HG02798 (cell line): ENCODE measurements at regions not wholly inside any gene's neighbourhood (a gene's known extent, or its start where the extent isn't known, plus 50 kb on each side); places are given as distances from the start of the nearest gene placed in this dataset.
"Not testable (repeated sequence)": the region's sequence is repeated elsewhere in the genome, so short reads cannot be mapped to it uniquely, and the experiment has no call there.

Experiments
- ATAC-seq: cut with Tn5 transposase; IDR thresholded peaks from one replicate; pipeline ENCODE4 v1.9.1; 2021; ENCODE audit warnings: mild to moderate bottlenecking; ENCODE audit not compliant: unreplicated experiment, poor library complexity

DNA sequence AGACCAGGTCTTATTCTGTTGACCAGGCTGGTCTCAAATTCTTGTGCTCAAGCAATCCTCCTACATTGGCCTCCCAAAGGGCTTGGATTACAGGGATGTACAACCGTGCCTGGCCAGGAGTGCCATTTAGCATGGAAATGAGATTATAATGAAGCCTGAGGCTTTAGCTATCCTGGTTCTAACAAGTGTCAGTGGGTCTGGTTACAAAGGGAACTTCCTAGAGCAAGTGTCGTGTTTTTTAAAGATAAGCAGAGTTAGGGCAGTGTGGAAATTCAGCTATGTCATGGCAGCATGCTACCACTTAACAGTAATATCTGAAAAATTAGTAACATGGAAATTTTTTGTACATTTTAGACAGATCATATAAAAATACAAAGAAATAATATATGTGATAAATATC lies 339.3 kb upstream of the SPATA31A3 start:
- ATAC-seq = not testable (repeated sequence)

DNA sequence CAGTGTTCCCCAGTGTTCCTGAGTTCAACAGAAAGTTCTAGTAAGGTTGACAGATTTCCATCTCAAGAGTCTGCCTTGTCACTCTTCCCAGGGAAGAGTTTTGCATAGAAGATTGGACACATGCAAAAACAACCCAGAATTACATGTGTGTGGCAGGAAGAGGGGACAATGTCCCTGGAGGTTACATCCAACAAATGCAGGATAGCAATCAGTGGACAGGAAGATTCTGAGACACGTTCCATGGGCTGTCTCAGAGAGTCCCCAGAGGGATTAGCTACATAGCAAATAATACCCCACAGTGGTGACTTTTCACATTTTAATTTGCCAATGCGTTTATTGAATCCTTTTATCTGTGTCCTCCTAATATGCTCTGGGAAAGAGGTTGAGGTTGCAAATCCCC lies 321.1 kb upstream of the SPATA31A3 start:
- not testable (repeated sequence) for ATAC-seq

DNA sequence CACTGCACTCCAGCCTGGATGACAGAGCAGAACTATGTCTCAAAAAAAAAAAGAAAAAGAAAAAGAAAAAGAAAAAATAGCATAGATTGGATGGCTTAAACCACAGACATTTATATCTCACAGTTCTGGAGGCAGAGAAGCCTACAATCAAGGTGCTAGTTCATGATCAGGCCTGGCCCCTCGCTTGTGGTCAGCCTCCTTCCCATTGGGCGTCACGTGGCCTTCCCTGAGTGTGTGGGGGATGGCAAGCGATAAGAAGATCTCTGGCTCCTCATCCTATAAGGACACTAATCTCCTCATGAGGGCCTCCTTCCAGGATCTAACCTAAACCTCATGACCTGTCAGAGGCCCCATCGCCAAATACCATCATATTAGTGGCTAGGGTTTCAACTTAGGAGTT lies 320.2 kb upstream of the SPATA31A3 start:
- ATAC-seq = not testable (repeated sequence)

DNA sequence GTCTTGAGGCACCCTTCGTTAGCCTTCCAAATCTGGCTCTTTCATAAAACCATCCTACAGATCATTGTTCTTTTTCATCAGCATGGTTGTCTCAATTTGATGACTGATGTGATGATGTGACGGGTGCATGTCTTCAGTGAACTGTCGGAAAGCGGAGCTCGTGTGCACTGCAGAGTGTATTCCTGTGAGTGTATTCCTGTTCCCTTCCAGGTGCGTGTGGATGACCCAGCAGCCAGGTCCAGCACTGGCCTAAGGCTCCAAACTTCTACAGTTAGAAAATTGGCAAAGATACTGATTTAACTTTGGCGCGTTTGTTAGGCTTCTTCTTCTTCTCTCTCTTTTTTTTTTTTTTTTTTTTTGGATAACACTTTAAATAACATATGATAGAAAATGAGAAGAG lies 314.8 kb upstream of the SPATA31A3 start:
- ATAC-seq = not testable (repeated sequence)

DNA sequence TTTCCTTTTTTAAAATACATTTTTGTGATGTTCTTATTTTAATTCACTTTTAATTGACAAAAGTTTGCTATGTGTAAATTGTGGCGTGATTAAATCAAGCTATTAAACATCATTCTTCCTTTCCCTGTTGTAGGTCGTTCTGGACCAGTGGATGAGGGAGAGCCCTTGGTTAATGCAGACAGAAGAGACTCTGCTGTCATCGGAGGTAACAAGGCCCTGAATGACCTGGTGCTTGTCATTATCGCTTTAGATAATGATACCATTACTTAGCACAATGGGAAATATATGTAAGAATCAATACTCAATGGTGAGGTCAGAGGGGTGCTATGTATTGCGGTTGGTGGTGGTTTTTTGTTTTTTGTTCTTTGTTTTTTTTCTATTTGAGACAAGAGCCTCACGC lies 296.4 kb upstream of the SPATA31A3 start:
- ATAC-seq = not testable (repeated sequence)

DNA sequence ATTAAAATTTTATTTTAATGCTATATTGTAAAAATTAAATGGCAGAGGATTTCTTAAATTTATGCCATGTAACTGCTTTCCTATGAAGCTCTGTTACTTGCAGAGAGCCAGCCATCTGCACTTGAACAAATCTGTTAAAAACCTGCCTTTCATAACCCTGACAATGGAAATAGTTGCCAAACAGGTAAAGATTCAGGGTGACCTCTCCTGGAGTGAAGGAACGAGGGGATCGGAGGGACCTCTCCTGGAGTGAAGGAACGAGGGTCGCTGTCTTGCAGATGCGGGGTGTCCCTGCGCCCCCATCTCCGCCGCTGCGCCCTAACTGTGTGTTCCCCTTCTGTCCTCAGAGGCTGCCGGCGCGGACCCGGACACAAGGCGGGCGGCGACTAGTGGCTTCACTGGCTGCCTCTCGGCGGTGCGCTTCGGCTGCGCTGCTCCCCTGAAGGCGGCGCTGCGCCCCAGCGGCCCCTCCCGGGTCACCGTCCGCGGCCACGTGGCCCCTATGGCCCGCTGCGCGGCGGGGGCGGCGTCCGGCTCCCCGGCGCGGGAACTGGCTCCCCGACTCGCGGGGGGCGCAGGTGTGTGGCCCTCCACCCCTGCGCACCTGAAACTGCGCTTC lies 295.9 kb upstream of the SPATA31A3 start:
- not testable (repeated sequence) for ATAC-seq

DNA sequence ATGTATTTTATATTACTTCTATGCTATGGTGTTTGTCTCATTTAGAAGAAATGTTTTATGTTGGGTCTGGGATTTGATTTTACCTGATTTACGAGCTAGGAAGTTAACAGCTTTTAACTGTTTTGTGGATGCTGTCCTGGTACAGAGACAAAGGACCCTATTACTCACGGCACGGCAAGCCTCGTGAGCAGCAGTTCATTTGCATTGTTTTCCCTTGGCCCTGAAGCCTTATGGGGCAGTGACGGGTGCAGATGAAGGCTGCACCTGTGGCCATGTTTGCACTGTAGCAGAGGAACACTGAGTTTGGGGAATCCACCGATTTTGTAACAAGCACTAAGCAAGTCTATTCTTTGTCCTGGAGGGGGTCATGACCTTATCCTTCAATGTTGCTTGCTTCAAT lies 291.9 kb upstream of the SPATA31A3 start:
- not testable (repeated sequence) for ATAC-seq

DNA sequence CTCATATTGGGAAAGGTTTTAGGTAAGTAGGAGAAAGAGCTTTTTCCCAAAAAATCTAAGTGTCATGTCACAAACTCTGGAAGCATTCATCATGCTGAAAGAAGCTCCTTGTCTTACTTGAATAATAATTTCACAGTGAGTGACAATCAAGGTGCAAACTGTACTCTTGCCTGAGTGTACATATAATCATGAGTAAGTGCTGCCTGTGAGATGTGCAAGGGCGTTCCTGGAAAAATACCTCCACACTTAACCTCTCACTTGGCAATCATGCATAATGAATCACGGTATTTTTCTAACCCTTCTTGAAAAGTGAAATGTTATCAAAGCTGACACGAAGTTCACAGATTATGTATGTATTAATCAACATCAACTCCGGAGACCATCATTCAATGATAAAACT lies 289.2 kb upstream of the SPATA31A3 start:
- not testable (repeated sequence) for ATAC-seq

DNA sequence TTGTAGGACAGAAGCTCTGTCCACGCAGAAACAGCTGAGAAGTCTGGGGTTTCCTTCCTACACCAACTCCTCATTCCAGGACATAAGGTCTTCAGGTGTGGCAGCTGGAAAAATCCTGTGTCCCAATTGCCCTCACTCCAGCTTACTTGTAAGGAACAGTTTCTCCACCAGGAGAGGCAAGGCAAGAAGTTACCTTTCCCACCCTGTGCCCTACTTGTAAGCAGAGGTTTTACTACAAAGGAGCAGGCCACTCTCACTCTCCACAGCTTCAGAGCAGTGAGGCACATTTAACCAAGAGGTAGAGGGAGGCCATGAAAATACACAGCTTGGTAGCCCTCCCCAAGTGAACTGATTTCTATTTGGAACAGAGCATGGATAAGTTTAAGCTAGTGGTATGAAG lies 277.3 kb upstream of the SPATA31A3 start:
- ATAC-seq = not testable (repeated sequence)

DNA sequence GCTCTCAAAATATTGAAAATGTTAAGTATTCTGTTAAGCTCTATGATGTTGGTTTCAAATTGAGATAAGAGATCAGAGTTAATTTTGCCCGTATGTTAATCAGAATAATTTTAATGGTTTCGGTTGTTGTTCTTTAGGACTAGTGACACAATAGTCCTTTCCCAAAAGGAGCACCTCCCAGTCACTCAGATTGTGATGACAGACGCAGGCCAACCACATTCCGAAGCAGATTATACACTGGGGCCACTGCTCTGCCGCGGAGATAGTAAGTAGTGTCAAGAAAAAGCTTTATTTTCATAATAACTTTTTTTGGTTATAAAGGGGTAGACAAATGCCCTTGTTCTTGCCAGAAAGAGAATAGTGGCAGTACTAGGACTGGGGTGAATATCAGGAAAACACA lies 265.5 kb upstream of the SPATA31A3 start:
- ATAC-seq = not testable (repeated sequence)

DNA sequence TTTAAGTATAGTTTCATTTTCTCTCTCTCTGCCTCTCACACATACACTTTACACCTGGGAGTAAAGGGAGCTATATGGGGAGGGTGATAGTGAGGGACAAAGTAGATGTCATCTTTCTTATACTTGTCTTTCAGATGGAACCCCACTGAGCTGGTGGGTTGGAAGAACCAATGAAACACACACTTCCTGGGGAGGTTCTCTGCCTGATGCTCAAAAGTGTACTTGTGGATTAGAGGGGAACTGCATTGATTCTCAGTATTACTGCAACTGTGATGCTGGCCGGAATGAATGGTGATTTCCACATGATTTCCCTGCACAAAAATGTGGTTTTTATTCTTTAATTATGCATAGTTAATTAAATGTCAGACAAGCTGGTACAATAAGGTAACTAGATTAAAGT lies 256.6 kb upstream of the SPATA31A3 start:
- ATAC-seq = not testable (repeated sequence)

DNA sequence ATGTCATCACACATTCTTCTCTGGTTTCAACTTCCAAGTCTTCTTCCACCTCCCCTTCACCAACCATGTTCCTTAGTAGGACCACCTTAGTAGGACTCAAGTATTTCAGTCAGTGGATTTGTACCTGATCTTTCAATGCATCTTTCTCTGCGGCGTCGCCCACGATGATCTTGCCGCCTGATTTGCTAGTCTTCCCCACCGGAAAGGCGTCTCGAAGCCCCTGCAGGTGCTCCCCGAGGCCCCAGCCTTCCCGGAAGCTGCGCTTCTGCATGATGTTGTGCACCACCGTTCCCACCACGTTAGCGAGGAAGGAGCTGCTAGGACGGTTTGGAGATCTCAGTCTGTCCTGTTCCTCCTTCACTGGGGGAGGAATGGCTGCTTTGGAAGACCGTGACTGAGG lies 219.7 kb upstream of the SPATA31A3 start:
- ATAC-seq = not testable (repeated sequence)

DNA sequence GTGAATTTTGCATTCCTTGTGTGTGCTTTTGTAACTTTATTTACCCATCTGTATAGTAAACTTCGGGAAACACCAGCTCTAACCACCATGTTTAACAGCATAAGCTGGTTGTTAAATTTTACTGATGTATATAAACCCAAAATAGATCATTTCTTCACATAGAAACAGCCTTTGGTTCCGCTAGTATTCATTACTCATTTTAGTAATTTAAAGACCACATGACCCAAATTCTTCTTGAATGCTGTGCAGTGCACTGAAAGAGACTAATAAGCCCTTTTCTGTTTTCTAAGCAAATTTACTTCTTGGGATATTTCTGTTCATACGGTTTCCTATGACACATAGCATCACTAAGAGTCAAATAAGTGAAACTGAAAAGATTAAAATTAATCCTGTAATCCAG lies 218.5 kb upstream of the SPATA31A3 start:
- ATAC-seq = not testable (repeated sequence)

DNA sequence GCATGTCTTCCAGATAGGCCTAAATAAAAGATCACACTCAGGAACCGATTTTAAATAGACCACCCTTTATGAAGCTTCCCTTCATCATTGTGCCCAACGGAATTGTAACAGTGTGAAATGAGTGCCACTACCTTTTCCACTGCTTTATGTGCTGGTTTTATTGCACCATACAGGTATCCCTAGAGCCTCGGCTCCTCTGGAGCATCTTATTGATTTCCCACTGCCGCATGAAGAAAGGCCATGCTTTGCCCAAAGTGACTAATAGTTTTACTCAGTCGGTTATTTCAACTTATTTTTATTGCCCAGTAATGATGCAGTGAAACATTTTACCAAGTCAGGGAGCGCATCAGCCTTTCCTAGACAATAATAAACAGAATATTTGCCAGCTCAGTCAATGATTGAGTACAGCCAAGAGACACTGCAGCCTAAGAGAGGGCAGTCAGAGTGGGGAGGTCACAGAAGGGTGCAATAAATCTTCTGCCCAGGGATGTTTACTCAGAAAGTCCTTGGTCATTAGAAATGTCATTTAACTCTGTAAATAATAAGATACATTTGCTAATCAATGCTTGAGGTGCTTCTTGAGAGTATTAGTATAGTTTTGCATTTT lies 216.6 kb upstream of the SPATA31A3 start:
- ATAC-seq = not testable (repeated sequence)

DNA sequence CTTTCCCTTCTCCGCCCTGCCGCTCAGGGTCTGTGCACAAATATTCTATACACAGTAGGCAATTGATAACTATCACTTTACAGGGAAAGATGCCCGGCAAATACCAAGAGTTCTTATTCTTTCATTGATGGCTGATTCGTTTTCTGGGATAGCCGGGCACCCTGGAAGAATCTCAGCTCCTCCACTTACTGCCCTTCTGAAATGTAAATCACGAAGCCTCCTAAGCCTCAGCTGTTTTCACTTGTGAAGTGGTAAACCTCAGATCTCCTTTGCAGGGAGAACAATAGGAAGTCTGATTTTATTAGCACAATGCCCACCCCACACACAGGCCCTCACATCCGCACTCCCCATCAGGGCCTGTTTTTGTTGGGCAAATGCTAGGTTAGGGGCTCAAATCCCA lies 203.8 kb upstream of the SPATA31A3 start:
- not testable (repeated sequence) for ATAC-seq

DNA sequence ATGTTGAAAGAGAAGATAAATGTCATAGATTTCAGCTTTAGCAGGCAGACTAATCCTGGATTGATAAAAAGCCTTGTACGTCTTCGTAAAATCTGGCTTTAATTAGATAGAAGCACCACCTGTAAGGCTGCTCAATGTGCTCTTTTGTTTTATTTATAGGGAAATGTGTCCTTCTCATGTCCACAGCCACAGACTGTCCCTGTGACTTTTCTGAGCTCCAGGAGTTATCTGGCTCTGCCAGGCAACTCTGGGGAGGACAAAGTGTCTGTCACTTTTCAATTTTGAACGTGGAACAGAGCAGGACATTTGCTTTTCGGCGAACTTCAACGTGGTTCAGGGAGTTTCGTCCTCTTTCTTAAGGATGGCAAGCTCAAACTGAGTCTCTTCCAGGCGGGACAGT lies 203.0 kb upstream of the SPATA31A3 start:
- not testable (repeated sequence) for ATAC-seq

DNA sequence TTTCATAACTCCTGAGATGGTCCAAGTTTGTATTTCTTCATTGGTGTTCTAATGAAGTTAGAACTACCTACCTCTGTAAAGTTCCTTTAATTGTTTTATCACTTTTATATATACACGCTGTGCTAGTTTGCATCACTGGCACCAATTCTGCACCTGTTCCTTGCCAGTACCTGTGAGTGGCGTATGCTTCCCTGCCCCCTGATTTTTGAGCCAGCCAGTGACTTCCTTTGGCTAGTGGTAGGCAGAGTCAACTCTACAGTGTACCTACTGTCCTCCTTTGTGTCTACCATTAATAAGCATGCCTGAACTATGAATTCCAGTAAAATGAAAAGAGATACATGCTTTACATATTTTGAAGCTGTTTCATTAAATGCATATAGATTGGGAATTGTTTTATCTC lies 186.8 kb upstream of the SPATA31A3 start:
- not testable (repeated sequence) for ATAC-seq

DNA sequence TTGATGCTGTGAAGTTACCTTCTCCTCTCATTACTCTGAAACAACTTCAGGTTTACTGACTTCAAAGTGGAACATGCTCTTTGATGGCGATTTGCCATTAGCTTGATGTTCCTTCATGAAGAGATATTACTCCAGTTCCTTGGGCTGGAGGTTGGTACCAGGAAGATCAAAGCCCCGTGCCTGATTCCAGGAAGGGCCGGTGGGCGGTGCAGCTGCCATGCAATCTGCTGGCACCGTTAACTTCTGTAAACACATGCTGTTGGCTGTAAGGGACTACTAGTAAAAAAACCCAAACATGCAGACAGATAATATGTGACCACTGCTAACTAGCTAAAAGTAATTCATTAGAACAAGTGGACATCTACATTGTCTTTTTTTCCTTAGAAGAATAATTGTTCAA lies 182.8 kb upstream of the SPATA31A3 start:
- ATAC-seq = not testable (repeated sequence)

DNA sequence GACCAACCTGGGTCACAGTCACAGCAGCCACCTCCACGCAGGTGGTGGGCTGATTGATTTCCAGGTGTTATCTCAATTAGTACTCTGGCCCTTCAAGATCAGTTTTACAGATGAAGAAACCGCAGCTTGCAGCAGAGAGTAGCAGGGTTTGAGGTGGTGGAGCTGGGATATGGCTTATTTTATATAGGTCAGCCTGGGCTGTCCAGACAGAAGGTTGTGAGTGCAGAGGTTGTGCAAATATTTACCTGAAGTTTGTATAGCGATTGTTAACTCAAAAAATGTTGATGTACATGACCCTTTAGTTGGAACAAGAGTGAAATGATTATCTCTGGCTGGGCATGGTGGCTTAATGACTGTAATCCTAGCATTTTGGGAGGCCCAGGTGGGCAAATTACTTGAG lies 179.4 kb upstream of the SPATA31A3 start:
- not testable (repeated sequence) for ATAC-seq

DNA sequence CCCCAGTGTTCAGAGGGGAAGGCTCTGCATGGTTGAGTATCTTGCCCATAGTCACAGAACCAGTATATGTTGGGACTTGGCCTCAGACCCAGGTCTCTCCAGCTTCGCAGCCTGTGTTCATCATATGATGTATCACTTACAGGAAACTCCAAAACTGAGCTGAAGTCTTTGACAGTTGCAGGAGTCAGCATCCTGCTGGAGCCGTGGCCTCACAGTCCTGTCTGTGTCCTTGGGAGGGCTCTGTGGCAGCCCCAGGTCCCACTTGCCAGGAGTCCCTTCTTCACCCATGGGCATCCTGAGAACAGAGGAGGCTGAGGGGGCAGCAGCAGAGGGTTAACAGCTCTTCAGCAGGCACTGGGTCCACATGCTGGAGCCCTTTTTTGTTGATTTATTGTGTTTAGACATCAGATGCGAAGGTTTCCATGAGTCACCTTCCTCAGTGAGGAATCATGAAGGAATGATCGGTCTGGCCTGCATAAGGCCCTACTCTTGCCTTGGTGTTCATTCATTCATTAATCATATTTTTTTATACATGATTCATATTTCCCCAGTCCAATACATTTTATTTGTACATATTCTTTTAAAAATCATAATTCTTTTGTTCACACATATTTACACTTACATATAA lies 176.3 kb upstream of the SPATA31A3 start:
- ATAC-seq = not testable (repeated sequence)

DNA sequence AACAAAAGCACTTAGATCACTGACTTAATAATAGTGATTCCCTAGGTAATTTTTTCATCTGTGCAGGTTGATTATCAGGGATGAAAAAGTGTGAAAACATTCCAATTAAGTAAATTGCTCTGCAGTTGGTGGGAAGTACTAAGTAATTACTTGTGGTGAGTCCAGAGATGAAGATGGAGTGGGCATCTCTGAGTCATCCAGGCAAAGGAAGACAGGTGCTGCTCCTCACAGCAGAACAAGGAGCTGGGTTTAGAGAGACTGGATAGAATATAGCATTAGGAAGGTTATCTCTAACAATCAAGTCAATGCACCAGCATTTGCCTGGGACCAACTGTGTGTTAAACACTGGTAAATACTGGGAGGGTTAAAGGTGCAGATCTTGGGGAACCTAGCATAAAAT lies 174.0 kb upstream of the SPATA31A3 start:
- ATAC-seq = not testable (repeated sequence)

DNA sequence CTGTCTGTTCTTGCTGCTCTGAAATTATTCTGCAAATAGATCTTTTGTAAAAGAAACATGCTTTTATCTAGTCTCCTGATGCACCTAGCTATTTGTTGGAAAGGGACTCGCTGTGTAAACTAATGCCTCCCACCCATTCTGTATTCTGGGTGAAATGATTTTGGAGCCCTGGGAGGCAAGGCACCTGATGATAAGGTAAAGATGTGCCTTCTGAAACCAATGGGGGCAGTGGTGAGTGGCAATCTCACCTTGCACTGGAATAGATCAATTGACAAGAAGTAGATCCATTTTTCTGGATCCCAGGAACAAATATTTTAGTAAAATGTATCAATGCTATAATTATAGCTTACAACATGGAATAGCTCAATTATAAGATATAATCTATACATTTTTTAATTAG lies 170.5 kb upstream of the SPATA31A3 start:
- not testable (repeated sequence) for ATAC-seq
